ENCODE measurements at regions not wholly inside any gene's neighbourhood (a gene's known extent, or its start where the extent isn't known, plus 50 kb on each side); places are given as distances from the start of the nearest gene placed in this dataset.
"Not testable (repeated sequence)": the region's sequence is repeated elsewhere in the genome, so short reads cannot be mapped to it uniquely, and the experiment has no call there.

- no peak for DNase-seq (ENCODE audit: low read depth)
Measured at GRCh38 chr3:194867270-194867983, 181.7 kb downstream of the FAM43A start.

GRCh38 chr3:194868831-194869230 is 183.1 kb downstream of the FAM43A start:
- DNase-seq (ENCODE audit: low read depth), result no peak

- DNase-seq (ENCODE audit: low read depth), result no peak
Measured at GRCh38 chr3:194869482-194870169, 183.9 kb downstream of the FAM43A start.

- no peak for DNase-seq (ENCODE audit: low read depth)
Measured at GRCh38 chr3:194870394-194871110, 184.9 kb downstream of the FAM43A start.

GRCh38 chr3:194871143-194871863 is 185.6 kb downstream of the FAM43A start:
- no peak for DNase-seq (ENCODE audit: low read depth)

- no peak for DNase-seq (ENCODE audit: low read depth)
Measured at GRCh38 chr3:194871864-194872668, 186.4 kb downstream of the FAM43A start.

GRCh38 chr3:194872669-194872977 is 186.9 kb downstream of the FAM43A start:
- no peak for DNase-seq (ENCODE audit: low read depth)

GRCh38 chr3:194873474-194873873 is 187.8 kb downstream of the FAM43A start:
- not testable (repeated sequence) for DNase-seq (ENCODE audit: low read depth)

- DNase-seq (ENCODE audit: low read depth), result no peak
Measured at GRCh38 chr3:194874206-194874605, 188.5 kb downstream of the FAM43A start.

GRCh38 chr3:194874783-194875182 is 189.1 kb downstream of the FAM43A start:
- DNase-seq (ENCODE audit: low read depth), result no peak

- no peak for DNase-seq (ENCODE audit: low read depth)
Measured at GRCh38 chr3:194875581-194876402, 190.1 kb downstream of the FAM43A start.

GRCh38 chr3:194876403-194877095 is 190.9 kb downstream of the FAM43A start:
- DNase-seq (ENCODE audit: low read depth), result no peak

GRCh38 chr3:194877291-194878119 is 191.8 kb downstream of the FAM43A start:
- DNase-seq (ENCODE audit: low read depth), result no peak

GRCh38 chr3:194879126-194879877 is 193.6 kb downstream of the FAM43A start:
- no peak for DNase-seq (ENCODE audit: low read depth)

GRCh38 chr3:194879991-194880939 is 194.6 kb downstream of the FAM43A start:
- DNase-seq (ENCODE audit: low read depth), result no peak

GRCh38 chr3:194880940-194881925 is 195.6 kb downstream of the FAM43A start:
- no peak for DNase-seq (ENCODE audit: low read depth)
